GM23338 (cell line): ENCODE measurements at regions not wholly inside any gene's neighbourhood (a gene's known extent, or its start where the extent isn't known, plus 50 kb on each side); places are given as distances from the start of the nearest gene placed in this dataset.

Source experiments
- CREB1 ChIP-seq: fragments of 250-450 bp; sonication (Bioruptor Pico); IDR thresholded peaks from 2 replicates; pipeline ENCODE4 v1.5.0; 2020; ENCODE audit warnings: low read depth, mild to moderate bottlenecking, moderate library complexity
- CTCF ChIP-seq, 2 experiments: fragments of 200-600 bp in 1 of 2; sonication (generic) in 1 of 2; conservative IDR thresholded peaks; 2 replicates each; pipeline versions ENCODE4 v1.5.1 to v1.6.1; 2016 to 2017; ENCODE audit warnings: antibody characterized with exemption in 2 of 2, low read depth in 2 of 2, mild to moderate bottlenecking in 2 of 2, moderate library complexity in 1 of 2
- EZH2 ChIP-seq: fragments of 200-600 bp; sonication (generic); IDR thresholded peaks from one replicate; pipeline ENCODE4 v1.8.0; 2017; ENCODE audit warnings: antibody characterized with exemption, mild to moderate bottlenecking, low read depth; ENCODE audit not compliant: unreplicated experiment
- EZH2phosphoT487 ChIP-seq: fragments of 200-600 bp; sonication (generic); IDR thresholded peaks from one replicate; pipeline ENCODE4 v1.8.1; 2018; ENCODE audit warnings: antibody characterized with exemption; ENCODE audit not compliant: unreplicated experiment
- JUNB ChIP-seq: IDR thresholded peaks from one replicate; pipeline ENCODE4 v1.6.1; 2016; ENCODE audit warnings: antibody characterized with exemption; ENCODE audit not compliant: unreplicated experiment
- NANOG ChIP-seq: IDR thresholded peaks from 2 replicates; pipeline ENCODE4 v1.6.1; 2016; ENCODE audit warnings: antibody characterized with exemption, borderline replicate concordance
- POLR2AphosphoS5 ChIP-seq: IDR thresholded peaks from 2 replicates; pipeline ENCODE4 v1.6.1; 2016; ENCODE audit warnings: antibody characterized with exemption, low read depth
- REST ChIP-seq: IDR thresholded peaks from one replicate; pipeline ENCODE4 v1.6.1; 2018; ENCODE audit warnings: antibody characterized with exemption; ENCODE audit not compliant: unreplicated experiment
- STAT1 ChIP-seq: IDR thresholded peaks from one replicate; pipeline ENCODE4 v1.6.1; 2016; ENCODE audit warnings: antibody characterized with exemption; ENCODE audit not compliant: unreplicated experiment
- ZNF114 ChIP-seq: fragments of 250-450 bp; sonication (Bioruptor Pico); IDR thresholded peaks from 2 replicates; pipeline ENCODE4 v1.5.0; 2020; ENCODE audit warnings: mild to moderate bottlenecking, moderate library complexity
- ZNF331 ChIP-seq: fragments of 250-450 bp; sonication (Bioruptor Pico); IDR thresholded peaks from 2 replicates; pipeline ENCODE4 v1.5.0; 2020; ENCODE audit warnings: low read depth, mild to moderate bottlenecking, moderate library complexity
- TF ChIP-seq, protein P1 (sequence below): IDR thresholded peaks from 2 replicates; pipeline ENCODE4 v1.6.1; 2016; ENCODE audit warnings: antibody characterized with exemption

GRCh38 chr5:173689737-173690360 is 73.4 kb upstream of the BOD1 start:
- TF ChIP-seq CTCF (conservative IDR thresholded peaks at IDR 0.05; ENCODE audit: low read depth in 2 of 2) (no peak), EZH2 (no peak), POLR2AphosphoS5 (no peak), ZNF114 (CRISPR knock-in tag) (no peak), REST (no peak), EZH2phosphoT487 (no peak), STAT1 (no peak), ZNF331 (CRISPR knock-in tag) (no peak), JUNB (no peak), CREB1 (CRISPR knock-in tag) (no peak), NANOG (no peak)
- TF ChIP-seq, protein P1, sequence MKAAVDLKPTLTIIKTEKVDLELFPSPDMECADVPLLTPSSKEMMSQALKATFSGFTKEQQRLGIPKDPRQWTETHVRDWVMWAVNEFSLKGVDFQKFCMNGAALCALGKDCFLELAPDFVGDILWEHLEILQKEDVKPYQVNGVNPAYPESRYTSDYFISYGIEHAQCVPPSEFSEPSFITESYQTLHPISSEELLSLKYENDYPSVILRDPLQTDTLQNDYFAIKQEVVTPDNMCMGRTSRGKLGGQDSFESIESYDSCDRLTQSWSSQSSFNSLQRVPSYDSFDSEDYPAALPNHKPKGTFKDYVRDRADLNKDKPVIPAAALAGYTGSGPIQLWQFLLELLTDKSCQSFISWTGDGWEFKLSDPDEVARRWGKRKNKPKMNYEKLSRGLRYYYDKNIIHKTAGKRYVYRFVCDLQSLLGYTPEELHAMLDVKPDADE, result no peak
